ENCODE measurements at regions not wholly inside any gene's neighbourhood (a gene's known extent, or its start where the extent isn't known, plus 50 kb on each side); places are given as distances from the start of the nearest gene placed in this dataset.
"Not testable (repeated sequence)": the region's sequence is repeated elsewhere in the genome, so short reads cannot be mapped to it uniquely, and the experiment has no call there.

- no peaks in the 10 kb centered on the region for H4K20me1 ChIP-seq (ENCODE audit: control insufficient read depth, insufficient read depth, low read depth, low read length)
- H3F3A ChIP-seq (ENCODE audit: control insufficient read depth, insufficient read depth), result no peaks in the 10 kb centered on the region
- no peaks in the 10 kb centered on the region for H3K9me2 ChIP-seq (replicated peaks; ENCODE audit: control insufficient read depth, low read length)
- H3K27ac ChIP-seq (ENCODE audit: low read depth, low read length), result no peak overlapping the region
- no peak overlapping the region for H3K4me2 ChIP-seq (ENCODE audit: low read length)
- TF ChIP-seq EZH2phosphoT487 (IDR thresholded peaks at IDR 0.05; ENCODE audit: borderline replicate concordance, low read length) (no peak), CTCF (IDR thresholded peaks at IDR 0.05; ENCODE audit: low read depth, low read length, poor library complexity, severe bottlenecking) (no peak)
- no peaks in the 10 kb centered on the region for H3K4me1 ChIP-seq (ENCODE audit: control insufficient read depth, low read length)
- no peak overlapping the region for H3K4me3 ChIP-seq (ENCODE audit: low read length)
- H3K79me2 ChIP-seq (ENCODE audit: control insufficient read depth, low read length), result no peaks in the 10 kb centered on the region
- no peaks in the 10 kb centered on the region for H3K36me3 ChIP-seq (ENCODE audit: control insufficient read depth, low read length)
- H3K9me3 ChIP-seq (ENCODE audit: control insufficient read depth, insufficient read depth, low read length), result no peaks in the 10 kb centered on the region
- H3K27me3 ChIP-seq (ENCODE audit: control insufficient read depth, low read length), result no peaks in the 10 kb centered on the region
Measured at GRCh38 chr2:19169134-19169768, 189.2 kb downstream of the OSR1 start.

GRCh38 chr2:19164099-19164498 lies 194.3 kb downstream of the OSR1 start:
- not testable (repeated sequence) for H4K20me1 ChIP-seq (ENCODE audit: control insufficient read depth, insufficient read depth, low read depth, low read length); H3F3A ChIP-seq (ENCODE audit: control insufficient read depth, insufficient read depth); H3K4me1 ChIP-seq (ENCODE audit: control insufficient read depth, low read length); H3K79me2 ChIP-seq (ENCODE audit: control insufficient read depth, low read length); H3K4me2 ChIP-seq (ENCODE audit: low read length); H3K36me3 ChIP-seq (ENCODE audit: control insufficient read depth, low read length); H3K4me3 ChIP-seq (ENCODE audit: low read length); H3K27ac ChIP-seq (ENCODE audit: low read depth, low read length); H3K9me2 ChIP-seq (replicated peaks; ENCODE audit: control insufficient read depth, low read length); H3K27me3 ChIP-seq (ENCODE audit: control insufficient read depth, low read length); H3K9me3 ChIP-seq (ENCODE audit: control insufficient read depth, insufficient read depth, low read length)

- no peaks in the 10 kb centered on the region for H4K20me1 ChIP-seq (ENCODE audit: control insufficient read depth, insufficient read depth, low read depth, low read length)
- no peaks in the 10 kb centered on the region for H3F3A ChIP-seq (ENCODE audit: control insufficient read depth, insufficient read depth)
- no peak overlapping the region for H3K4me3 ChIP-seq (ENCODE audit: low read length)
- TF ChIP-seq CTCF (IDR thresholded peaks at IDR 0.05; ENCODE audit: low read depth, low read length, poor library complexity, severe bottlenecking), result no peak
- no peak for TF ChIP-seq EZH2phosphoT487 (IDR thresholded peaks at IDR 0.05; ENCODE audit: borderline replicate concordance, low read length)
- H3K79me2 ChIP-seq (ENCODE audit: control insufficient read depth, low read length), result no peaks in the 10 kb centered on the region
- no peaks in the 10 kb centered on the region for H3K9me3 ChIP-seq (ENCODE audit: control insufficient read depth, insufficient read depth, low read length)
- no peaks in the 10 kb centered on the region for H3K36me3 ChIP-seq (ENCODE audit: control insufficient read depth, low read length)
- no peak overlapping the region for H3K4me2 ChIP-seq (ENCODE audit: low read length)
- no peaks in the 10 kb centered on the region for H3K9me2 ChIP-seq (replicated peaks; ENCODE audit: control insufficient read depth, low read length)
- no peaks in the 10 kb centered on the region for H3K4me1 ChIP-seq (ENCODE audit: control insufficient read depth, low read length)
- no peak overlapping the region for H3K27ac ChIP-seq (ENCODE audit: low read depth, low read length)
- no peaks in the 10 kb centered on the region for H3K27me3 ChIP-seq (ENCODE audit: control insufficient read depth, low read length)
Measured at GRCh38 chr2:19158896-19159295, 199.5 kb downstream of the OSR1 start.

- TF ChIP-seq EZH2phosphoT487 (IDR thresholded peaks at IDR 0.05; ENCODE audit: borderline replicate concordance, low read length), result no peak
- TF ChIP-seq CTCF (IDR thresholded peaks at IDR 0.05; ENCODE audit: low read depth, low read length, poor library complexity, severe bottlenecking), result no peak
- Histone ChIP-seq H3K9me2 (replicated peaks; ENCODE audit: control insufficient read depth, low read length) (no peaks in the 10 kb centered on the region), H3K79me2 (ENCODE audit: control insufficient read depth, low read length) (no peaks in the 10 kb centered on the region), H3K27ac (ENCODE audit: low read depth, low read length) (no peak overlapping the region), H3K36me3 (ENCODE audit: control insufficient read depth, low read length) (no peaks in the 10 kb centered on the region), H3K27me3 (ENCODE audit: control insufficient read depth, low read length) (no peaks in the 10 kb centered on the region), H3K4me3 (ENCODE audit: low read length) (no peak overlapping the region), H3K4me1 (ENCODE audit: control insufficient read depth, low read length) (no peaks in the 10 kb centered on the region), H3K4me2 (ENCODE audit: low read length) (no peak overlapping the region), H3F3A (ENCODE audit: control insufficient read depth, insufficient read depth) (no peaks in the 10 kb centered on the region), H4K20me1 (ENCODE audit: control insufficient read depth, insufficient read depth, low read depth, low read length) (no peaks in the 10 kb centered on the region), H3K9me3 (ENCODE audit: control insufficient read depth, insufficient read depth, low read length) (no peaks in the 10 kb centered on the region)
Measured at GRCh38 chr2:19158211-19158610, 200.2 kb downstream of the OSR1 start.

All from DOHH2 (cell line).